A549 (cell line): ENCODE measurements at regions not wholly inside any gene's neighbourhood (a gene's known extent, or its start where the extent isn't known, plus 50 kb on each side); places are given as distances from the start of the nearest gene placed in this dataset.

Experiments
- CTCF ChIP-seq: fragments of >200 bp; sonication (Bioruptor Twin); formaldehyde crosslinking; IDR thresholded peaks from 3 replicates; pipeline ENCODE4 v1.5.1; 2016
- POLR2A ChIP-seq: IDR thresholded peaks from 2 replicates; pipeline ENCODE4 v1.6.1; 2012; ENCODE audit warnings: mild to moderate bottlenecking, low read length

GRCh38 chr5:174448041-174448440 is 276.3 kb upstream of the MSX2 start:
- TF ChIP-seq POLR2A (no peak), CTCF (no peak)
